Right lobe of liver (tissue), 6 donors: ENCODE measurements at regions not wholly inside any gene's neighbourhood (a gene's known extent, or its start where the extent isn't known, plus 50 kb on each side); places are given as distances from the start of the nearest gene placed in this dataset.
"Not testable (repeated sequence)": the region's sequence is repeated elsewhere in the genome, so short reads cannot be mapped to it uniquely, and the experiment has no call there.

Experiments used
- ATAC-seq, 4 donors: fragments of 200-7000 bp; cut with Tn5 transposase; one replicate each; pipeline ENCODE4 v1.9.1; 2020; ENCODE audit warnings: mild to moderate bottlenecking in 4 of 4, moderate library complexity in 4 of 4
- DNase-seq, 3 donors: peaks; one replicate each; pipeline ENCODE4 v3.0.0-alpha.2; 2020
- H3K27ac ChIP-seq, 3 donors: fragments of 200-600 bp; one replicate each; pipeline ENCODE4 v1.8.0; 2022
- H3K27me3 ChIP-seq, 2 donors: fragments of 200-600 bp; one replicate each; pipeline ENCODE4 v1.8.0; 2022
- H3K36me3 ChIP-seq, 4 donors: fragments of 200-600 bp; sonication (generic) in 1 of 4; one replicate each; pipeline versions ENCODE4 v1.5.1 to v1.8.0; 2017 to 2022; ENCODE audit warnings: control low read depth in 1 of 4
- H3K4me1 ChIP-seq, 4 donors: fragments of 200-600 bp; sonication (generic) in 1 of 4; one replicate each; pipeline versions ENCODE4 v1.5.1 to v1.8.0; 2017 to 2022; ENCODE audit warnings: control low read depth in 1 of 4
- H3K4me3 ChIP-seq, 3 donors: fragments of 200-600 bp; one replicate each; pipeline ENCODE4 v1.8.0; 2022
- H3K9me3 ChIP-seq, 4 donors: fragments of 200-600 bp; sonication (generic) in 1 of 4; one replicate each; pipeline versions ENCODE4 v1.5.1 to v1.8.0; 2017 to 2022; ENCODE audit warnings: control low read depth in 1 of 4
- CTCF ChIP-seq, 4 donors: fragments of 200-600 bp in 3 of 4; fragments of 450-650 bp in 1 of 4; IDR thresholded peaks; one replicate each; pipeline versions ENCODE4 v1.5.1 to v1.8.0; 2016 to 2022; ENCODE audit warnings: antibody characterized with exemption in 4 of 4, mild to moderate bottlenecking in 2 of 4
- POLR2A ChIP-seq: fragments of 450-650 bp; IDR thresholded peaks from one replicate; pipeline ENCODE4 v1.6.1; 2017; ENCODE audit warnings: antibody characterized with exemption, mild to moderate bottlenecking
- WGBS: methylation state at CpG from one replicate; pipeline ENCODE4 v1.1.6; 2018; ENCODE audit warnings: low coverage, low lambda C conversion rate; ENCODE audit not compliant: insufficient coverage; ENCODE audit errors: missing lambda C conversion rate; 5-methylcytosine and 5-hydroxymethylcytosine counted together
- intact Hi-C, 2 donors: fragments of 100-400 bp; cut with DNase I; formaldehyde crosslinking; loops; one replicate each; pipeline versions ENCODE4 v1.11.2 to v1.14.1; 2022
- donor health status: DM: no; HTN: yes; CAD: no.
- donor health status: DM: no; HTN: no; CAD: no.
- donor health status: DM: no; HTN: no; CAD: no.
- donor health status: DM: no; HTN: yes; CAD: no.
- donor health status: DM: no; HTN: yes; CAD: no.

- no peak for ATAC-seq
- WGBS = 69% methylated on average over 8 of the region's 8 CpGs
- Histone ChIP-seq H3K9me3 (no peaks in the 10 kb centered on the region), H3K4me1 (peaks cover 0 to 6% (median 0%) of the 10 kb centered on the region in 4 donors), H3K27ac (no peak overlapping the region), H3K27me3 (no peaks in the 10 kb centered on the region), H3K4me3 (no peak overlapping the region), H3K36me3 (no peaks in the 10 kb centered on the region)
- TF ChIP-seq POLR2A = no peak
- no peak for TF ChIP-seq CTCF (IDR thresholded peaks at IDR 0.05)
- intact Hi-C loops = no loop called here
- DNase-seq = no peak
These were observed 76.2 kb upstream of the RPS6KA2 start for GRCh38 chr6:166703149-166703710.

GRCh38 chr6:166701424-166701823, 74.4 kb upstream of the RPS6KA2 start:
- H3K4me3 ChIP-seq, H3K27ac ChIP-seq, H3K27me3 ChIP-seq, H3K9me3 ChIP-seq, intact Hi-C loops, H3K36me3 ChIP-seq, H3K4me1 ChIP-seq, DNase-seq, ATAC-seq: not testable (repeated sequence)
- WGBS = 57% methylated on average over 5 of the region's 8 CpGs

- H3K27ac ChIP-seq, ATAC-seq, H3K4me1 ChIP-seq, H3K36me3 ChIP-seq, H3K9me3 ChIP-seq, DNase-seq, H3K4me3 ChIP-seq, intact Hi-C loops, H3K27me3 ChIP-seq: not testable (repeated sequence)
- 7% methylated on average over 3 of the region's 3 CpGs for WGBS
These were observed 73.8 kb upstream of the RPS6KA2 start for GRCh38 chr6:166700871-166701270.

- no peak overlapping the region for H3K27ac ChIP-seq
- no peak for ATAC-seq
- no peak for DNase-seq
- H3K27me3 ChIP-seq = no peaks in the 10 kb centered on the region
- no peaks in the 10 kb centered on the region for H3K9me3 ChIP-seq
- no peaks in the 10 kb centered on the region for H3K36me3 ChIP-seq
- intact Hi-C loops = no loop called here
- TF ChIP-seq CTCF (IDR thresholded peaks at IDR 0.05) (no peak), POLR2A (no peak)
- no peaks in the 10 kb centered on the region for H3K4me1 ChIP-seq
- no peak overlapping the region for H3K4me3 ChIP-seq
- WGBS = 72% methylated on average over 3 of the region's 4 CpGs
These were observed 70.1 kb upstream of the RPS6KA2 start for GRCh38 chr6:166697113-166697512.

GRCh38 chr6:166693880-166694279, 66.8 kb upstream of the RPS6KA2 start:
- H3K9me3 ChIP-seq = no peaks in the 10 kb centered on the region
- ATAC-seq = no peak
- H3K36me3 ChIP-seq = no peaks in the 10 kb centered on the region
- H3K4me3 ChIP-seq = no peak overlapping the region
- no peaks in the 10 kb centered on the region for H3K27me3 ChIP-seq
- no peak overlapping the region for H3K27ac ChIP-seq
- 83% methylated on average over 7 of the region's 7 CpGs for WGBS
- no peaks in the 10 kb centered on the region for H3K4me1 ChIP-seq
- DNase-seq = no peak
- intact Hi-C loops = no loop called here
- TF ChIP-seq CTCF (IDR thresholded peaks at IDR 0.05) = no peak
- no peak for TF ChIP-seq POLR2A
